ENCODE measurements at regions not wholly inside any gene's neighbourhood (a gene's known extent, or its start where the extent isn't known, plus 50 kb on each side); places are given as distances from the start of the nearest gene placed in this dataset.
"Not testable (repeated sequence)": the region's sequence is repeated elsewhere in the genome, so short reads cannot be mapped to it uniquely, and the experiment has no call there.

DNA sequence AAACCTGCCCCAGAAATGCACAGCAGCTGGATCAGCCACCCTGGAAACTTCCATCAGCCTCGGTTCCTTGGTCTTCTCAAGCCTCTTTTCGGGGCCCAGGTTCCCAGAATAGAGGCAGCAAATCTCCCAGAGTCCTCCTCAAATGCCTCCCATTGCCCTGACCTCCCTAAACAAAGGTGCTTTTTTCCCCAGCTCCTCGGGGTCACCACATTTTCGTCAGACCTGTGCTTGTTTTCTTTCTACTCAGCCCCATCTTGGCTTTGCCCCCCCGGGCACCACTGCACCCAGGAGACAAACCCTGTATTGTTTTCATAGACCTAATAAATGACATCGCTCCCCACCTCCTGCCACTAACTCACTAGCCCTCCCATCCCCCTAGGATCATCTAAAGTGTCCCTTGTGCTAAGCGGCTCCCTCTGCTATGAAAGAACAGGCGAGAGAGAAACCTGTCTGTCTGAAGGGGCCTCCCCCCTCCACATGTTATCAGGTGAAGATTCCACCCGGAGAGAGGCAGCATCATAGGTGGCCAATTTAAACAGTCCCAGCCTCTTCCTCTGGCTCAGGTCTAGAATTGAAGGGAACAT, 451.1 kb downstream of the SOX9 start:
- Histone ChIP-seq H3K9me3 (replicated peaks; ENCODE audit: control insufficient read depth, insufficient read depth, low read length) (no peaks in the 10 kb centered on the region), H3K4me3 (replicated peaks in 1 of 3; ENCODE audit: insufficient read depth in 1 of 3, low read depth in 1 of 3, low read length in 3 of 3) (no peak overlapping the region), H3K9ac (replicated peaks; ENCODE audit: extremely low read depth, insufficient read depth, low read length) (no peak overlapping the region), H3K27ac (ENCODE audit: insufficient read depth, low read depth, low read length) (no peak overlapping the region), H3K4me1 (ENCODE audit: control insufficient read depth, extremely low read depth, insufficient read depth, low read length) (no peaks in the 10 kb centered on the region), H3K79me2 (ENCODE audit: control insufficient read depth, insufficient read depth, low read length) (no peaks in the 10 kb centered on the region), H3K27me3 (ENCODE audit: control insufficient read depth in 2 of 2, insufficient read depth in 2 of 2, low read length in 2 of 2) (no peaks in the 10 kb centered on the region), H3K9me1 (replicated peaks; ENCODE audit: control insufficient read depth, extremely low read depth, insufficient read depth, low read length) (no peaks in the 10 kb centered on the region), H4K20me1 (replicated peaks; ENCODE audit: control insufficient read depth, extremely low read depth, insufficient read depth, low read length) (no peaks in the 10 kb centered on the region), H2AFZ (ENCODE audit: low read depth, low read length) (no peak overlapping the region), H3K4me2 (ENCODE audit: insufficient read depth, low read length) (no peak overlapping the region), H3K36me3 (ENCODE audit: control insufficient read depth in 2 of 2, extremely low read depth in 1 of 2, insufficient read depth in 2 of 2, low read length in 2 of 2) (no peaks in the 10 kb centered on the region)
- FAIRE-seq: no peak
- TF ChIP-seq POLR2AphosphoS5 (IDR thresholded peaks at IDR 0.05; ENCODE audit: insufficient read depth, low read depth, low read length) (no peak), MYC (IDR thresholded peaks at IDR 0.05; ENCODE audit: low read depth, low read length) (no peak)
- ChIA-PET CTCF (interaction anchor here (1.1 kb wide), 1 partner anchor 15 kb away, joined by 5 read pairs; no protein-coding TSS in a partner anchor), POLR2A (no interaction called here)
- dilution Hi-C loops (cut with MboI; ENCODE audit: extremely low pct_ligation_motif_present, low sequenced_read_pairs) (no loop called here), intact Hi-C loops (cut with micrococcal nuclease) (no loop called here)
- no peak for DNase-seq (ENCODE audit: low read depth, low spot score)
- BruUV-seq (replicated peaks): no TSS peak

DNA sequence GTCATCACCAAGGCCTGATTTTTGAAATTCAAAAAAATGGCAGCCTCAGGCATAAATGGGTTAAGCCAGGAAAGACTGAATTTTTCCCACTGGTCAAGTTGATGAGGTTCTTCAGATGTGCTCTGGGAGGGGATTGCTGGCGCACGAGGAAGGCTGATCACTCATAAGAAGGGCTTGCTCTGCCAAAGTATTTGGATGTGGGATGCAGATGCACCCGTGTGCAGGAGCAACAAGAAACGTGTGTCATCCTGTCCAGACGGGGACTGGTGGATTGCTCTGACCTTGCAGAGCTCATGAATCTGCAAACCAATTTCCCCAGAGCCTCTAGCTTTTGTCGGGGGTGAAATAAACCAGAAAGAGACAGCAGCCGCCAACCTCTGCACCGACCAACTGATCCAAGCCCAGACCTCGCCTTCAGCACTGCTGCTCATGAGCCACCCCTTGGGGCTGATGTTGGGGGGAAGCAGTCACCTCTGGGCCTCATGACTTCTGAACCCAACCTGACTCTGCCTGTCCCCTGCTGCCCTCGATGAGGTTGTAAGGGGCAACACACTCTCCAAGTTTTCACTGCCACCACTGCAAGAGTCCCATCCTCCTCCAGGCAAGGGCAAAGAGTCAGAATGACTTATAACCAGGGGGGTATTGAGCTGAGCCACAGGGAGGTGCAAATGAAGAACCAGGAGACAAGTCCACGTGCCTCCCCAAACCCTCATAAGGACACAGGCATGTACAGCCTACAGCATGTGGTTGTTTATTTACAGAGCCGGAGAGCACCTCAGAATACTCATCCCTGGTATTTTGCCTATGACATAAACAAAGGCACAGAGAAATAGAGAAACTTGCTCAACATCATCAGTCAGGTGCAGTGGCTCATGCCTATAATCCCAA, 452.0 kb downstream of the SOX9 start:
- dilution Hi-C loops (cut with MboI; ENCODE audit: extremely low pct_ligation_motif_present, low sequenced_read_pairs) (no loop called here), intact Hi-C loops (cut with micrococcal nuclease) (no loop called here)
- Histone ChIP-seq H3K4me3 (replicated peaks in 1 of 3; ENCODE audit: insufficient read depth in 1 of 3, low read depth in 1 of 3, low read length in 3 of 3) (no peak overlapping the region), H4K20me1 (replicated peaks; ENCODE audit: control insufficient read depth, extremely low read depth, insufficient read depth, low read length) (no peaks in the 10 kb centered on the region), H3K4me1 (ENCODE audit: control insufficient read depth, extremely low read depth, insufficient read depth, low read length) (no peaks in the 10 kb centered on the region), H3K36me3 (ENCODE audit: control insufficient read depth in 2 of 2, extremely low read depth in 1 of 2, insufficient read depth in 2 of 2, low read length in 2 of 2) (no peaks in the 10 kb centered on the region), H3K27ac (ENCODE audit: insufficient read depth, low read depth, low read length) (no peak overlapping the region), H2AFZ (ENCODE audit: low read depth, low read length) (no peak overlapping the region), H3K79me2 (ENCODE audit: control insufficient read depth, insufficient read depth, low read length) (no peaks in the 10 kb centered on the region), H3K9ac (replicated peaks; ENCODE audit: extremely low read depth, insufficient read depth, low read length) (no peak overlapping the region), H3K9me3 (replicated peaks; ENCODE audit: control insufficient read depth, insufficient read depth, low read length) (no peaks in the 10 kb centered on the region), H3K4me2 (ENCODE audit: insufficient read depth, low read length) (no peak overlapping the region), H3K27me3 (ENCODE audit: control insufficient read depth in 2 of 2, insufficient read depth in 2 of 2, low read length in 2 of 2) (no peaks in the 10 kb centered on the region), H3K9me1 (replicated peaks; ENCODE audit: control insufficient read depth, extremely low read depth, insufficient read depth, low read length) (no peaks in the 10 kb centered on the region)
- ChIA-PET POLR2A (no interaction called here), CTCF (interaction anchor here (1.1 kb wide), 1 partner anchor 16 kb away, joined by 5 read pairs; no protein-coding TSS in a partner anchor)
- no peak for DNase-seq (ENCODE audit: low read depth, low spot score)
- FAIRE-seq: no peak
- BruUV-seq (replicated peaks): no TSS peak
- TF ChIP-seq JUN (IDR thresholded peaks at IDR 0.05; ENCODE audit: borderline replicate concordance, insufficient read depth, insufficient read length, low read depth): no peak
- no peak for TF ChIP-seq POLR2AphosphoS5 (IDR thresholded peaks at IDR 0.05; ENCODE audit: insufficient read depth, low read depth, low read length)
- no peak for TF ChIP-seq MYC (IDR thresholded peaks at IDR 0.05; ENCODE audit: low read depth, low read length)
- TF ChIP-seq, protein P1, sequence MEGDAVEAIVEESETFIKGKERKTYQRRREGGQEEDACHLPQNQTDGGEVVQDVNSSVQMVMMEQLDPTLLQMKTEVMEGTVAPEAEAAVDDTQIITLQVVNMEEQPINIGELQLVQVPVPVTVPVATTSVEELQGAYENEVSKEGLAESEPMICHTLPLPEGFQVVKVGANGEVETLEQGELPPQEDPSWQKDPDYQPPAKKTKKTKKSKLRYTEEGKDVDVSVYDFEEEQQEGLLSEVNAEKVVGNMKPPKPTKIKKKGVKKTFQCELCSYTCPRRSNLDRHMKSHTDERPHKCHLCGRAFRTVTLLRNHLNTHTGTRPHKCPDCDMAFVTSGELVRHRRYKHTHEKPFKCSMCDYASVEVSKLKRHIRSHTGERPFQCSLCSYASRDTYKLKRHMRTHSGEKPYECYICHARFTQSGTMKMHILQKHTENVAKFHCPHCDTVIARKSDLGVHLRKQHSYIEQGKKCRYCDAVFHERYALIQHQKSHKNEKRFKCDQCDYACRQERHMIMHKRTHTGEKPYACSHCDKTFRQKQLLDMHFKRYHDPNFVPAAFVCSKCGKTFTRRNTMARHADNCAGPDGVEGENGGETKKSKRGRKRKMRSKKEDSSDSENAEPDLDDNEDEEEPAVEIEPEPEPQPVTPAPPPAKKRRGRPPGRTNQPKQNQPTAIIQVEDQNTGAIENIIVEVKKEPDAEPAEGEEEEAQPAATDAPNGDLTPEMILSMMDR (IDR thresholded peaks at IDR 0.05; ENCODE audit: extremely low read depth in 1 of 2, insufficient read depth in 1 of 2, low read depth in 1 of 2, low read length in 2 of 2): no peak
- TF ChIP-seq GATA2 (IDR thresholded peaks at IDR 0.05; ENCODE audit: insufficient read depth, insufficient read length, low read depth, low read length): no peak

DNA sequence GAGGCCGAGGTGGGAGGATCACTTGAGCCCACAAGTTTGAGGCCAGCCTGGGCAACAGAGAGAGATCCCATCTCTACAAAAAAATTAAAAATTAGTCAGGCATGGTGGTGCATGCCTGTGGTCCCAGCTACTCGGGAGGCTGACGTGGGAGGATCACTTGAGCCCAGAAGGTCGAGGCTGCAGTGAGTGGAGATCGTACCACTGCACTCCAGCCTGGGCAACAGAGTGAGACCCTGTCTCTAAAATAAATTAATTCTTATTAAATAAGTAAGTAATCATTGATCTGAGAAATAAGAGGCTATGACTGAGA, 452.6 kb downstream of the SOX9 start:
- not testable (repeated sequence) for H3K79me2 ChIP-seq (ENCODE audit: control insufficient read depth, insufficient read depth, low read length)

More for the DNA sequence above, 452.6 kb downstream of the SOX9 start:
- FAIRE-seq; H3K9me3 ChIP-seq (replicated peaks; ENCODE audit: control insufficient read depth, insufficient read depth, low read length); H3K36me3 ChIP-seq (ENCODE audit: control insufficient read depth in 2 of 2, extremely low read depth in 1 of 2, insufficient read depth in 2 of 2, low read length in 2 of 2); dilution Hi-C loops (cut with MboI; ENCODE audit: extremely low pct_ligation_motif_present, low sequenced_read_pairs); H3K27ac ChIP-seq (ENCODE audit: insufficient read depth, low read depth, low read length); H3K4me3 ChIP-seq (replicated peaks in 1 of 3; ENCODE audit: insufficient read depth in 1 of 3, low read depth in 1 of 3, low read length in 3 of 3); H3K9ac ChIP-seq (replicated peaks; ENCODE audit: extremely low read depth, insufficient read depth, low read length); BruUV-seq (replicated peaks); H4K20me1 ChIP-seq (replicated peaks; ENCODE audit: control insufficient read depth, extremely low read depth, insufficient read depth, low read length); H3K27me3 ChIP-seq (ENCODE audit: control insufficient read depth in 2 of 2, insufficient read depth in 2 of 2, low read length in 2 of 2); H3K4me1 ChIP-seq (ENCODE audit: control insufficient read depth, extremely low read depth, insufficient read depth, low read length); H3K4me2 ChIP-seq (ENCODE audit: insufficient read depth, low read length); DNase-seq (ENCODE audit: low read depth, low spot score); CTCF ChIA-PET; H3K9me1 ChIP-seq (replicated peaks; ENCODE audit: control insufficient read depth, extremely low read depth, insufficient read depth, low read length); H2AFZ ChIP-seq (ENCODE audit: low read depth, low read length); intact Hi-C loops (cut with micrococcal nuclease); POLR2A ChIA-PET: not testable (repeated sequence)
